ENCODE measurements at regions not wholly inside any gene's neighbourhood (a gene's known extent, or its start where the extent isn't known, plus 50 kb on each side); places are given as distances from the start of the nearest gene placed in this dataset.

- H3K4me3 ChIP-seq (ENCODE audit: low read depth, low read length), result no peak overlapping the region
- no peak for DNase-seq (ENCODE audit: low read depth)
- TF ChIP-seq CTCF (conservative IDR thresholded peaks at IDR 0.05; ENCODE audit: low read depth, low read length), result no peak
Observed at GRCh38 chr12:127899971-127900370, 367.0 kb upstream of the TMEM132C start.

GRCh38 chr12:127900386-127900785 lies 366.6 kb upstream of the TMEM132C start:
- H3K4me3 ChIP-seq (ENCODE audit: low read depth, low read length), result no peak overlapping the region
- no peak for DNase-seq (ENCODE audit: low read depth)
- no peak for TF ChIP-seq CTCF (conservative IDR thresholded peaks at IDR 0.05; ENCODE audit: low read depth, low read length)

- no peak for TF ChIP-seq CTCF (conservative IDR thresholded peaks at IDR 0.05; ENCODE audit: low read depth, low read length)
- no peak overlapping the region for H3K4me3 ChIP-seq (ENCODE audit: low read depth, low read length)
- DNase-seq (ENCODE audit: low read depth), result no peak
Observed at GRCh38 chr12:127903146-127903545, 363.8 kb upstream of the TMEM132C start.

GRCh38 chr12:127909041-127909440 lies 357.9 kb upstream of the TMEM132C start:
- no peak for DNase-seq (ENCODE audit: low read depth)
- H3K4me3 ChIP-seq (ENCODE audit: low read depth, low read length), result no peak overlapping the region
- TF ChIP-seq CTCF (conservative IDR thresholded peaks at IDR 0.05; ENCODE audit: low read depth, low read length), result no peak

- DNase-seq (ENCODE audit: low read depth), result no peak
- TF ChIP-seq CTCF (conservative IDR thresholded peaks at IDR 0.05; ENCODE audit: low read depth, low read length), result no peak
- no peak overlapping the region for H3K4me3 ChIP-seq (ENCODE audit: low read depth, low read length)
Observed at GRCh38 chr12:127911291-127911690, 355.7 kb upstream of the TMEM132C start.

GRCh38 chr12:127912035-127912665 lies 354.8 kb upstream of the TMEM132C start:
- no peak for DNase-seq (ENCODE audit: low read depth)
- TF ChIP-seq CTCF (conservative IDR thresholded peaks at IDR 0.05; ENCODE audit: low read depth, low read length), result no peak
- no peak overlapping the region for H3K4me3 ChIP-seq (ENCODE audit: low read depth, low read length)

- TF ChIP-seq CTCF (conservative IDR thresholded peaks at IDR 0.05; ENCODE audit: low read depth, low read length), result no peak
- DNase-seq (ENCODE audit: low read depth), result no peak
- no peak overlapping the region for H3K4me3 ChIP-seq (ENCODE audit: low read depth, low read length)
Observed at GRCh38 chr12:127923501-127923900, 343.5 kb upstream of the TMEM132C start.
